ENCODE measurements at regions not wholly inside any gene's neighbourhood (a gene's known extent, or its start where the extent isn't known, plus 50 kb on each side); places are given as distances from the start of the nearest gene placed in this dataset.

GRCh38 chrX:20530406-20530921 lies 263.8 kb upstream of the RPS6KA3 start:
- Histone ChIP-seq H4K20me1 (ENCODE audit: low read length) (no peaks in the 10 kb centered on the region), H3K9ac (ENCODE audit: low read length) (no peak overlapping the region), H3K4me2 (ENCODE audit: low read length) (peak overlapping the region; percentile 85), H3F3A (ENCODE audit: low read length, unreplicated experiment) (no peaks in the 10 kb centered on the region), H2AFZ (ENCODE audit: low read length) (peak overlapping the region; percentile 80), H3K79me2 (ENCODE audit: low read length) (no peaks in the 10 kb centered on the region), H3K36me3 (ENCODE audit: low read depth, low read length) (no peaks in the 10 kb centered on the region), H3K4me1 (ENCODE audit: insufficient read depth, low read length) (peaks cover 39% of the 10 kb centered on the region), H3K9me2 (replicated peaks; ENCODE audit: low read length) (no peaks in the 10 kb centered on the region), H3K27ac (ENCODE audit: low read length) (no peak overlapping the region), H3K27me3 (ENCODE audit: low read length) (no peaks in the 10 kb centered on the region), H3K4me3 (ENCODE audit: low read length) (peak overlapping the region; percentile 66), H3K9me3 (ENCODE audit: low read length) (no peaks in the 10 kb centered on the region)
- ATAC-seq: peak; percentile 60
- peak; percentile 84 for TF ChIP-seq CTCF (conservative IDR thresholded peaks at IDR 0.05; ENCODE audit: low read depth, low read length)
- no peak for TF ChIP-seq EZH2phosphoT487 (IDR thresholded peaks at IDR 0.05; ENCODE audit: borderline replicate concordance, low read length)
- intact Hi-C loops (cut with micrococcal nuclease): loop anchor here (1.0 to 10.0 kb wide), 3 partner anchors 1195 to 1304 kb away; partner anchors contain the start of gene MBTPS2
- no TSS peak for BruUV-seq (replicated peaks)
- CTCF ChIA-PET: interaction anchor here (0.6 to 1.1 kb wide), 5 partner anchors 14 to 1023 kb away, joined by 3 to 9 read pairs (median 5); no protein-coding TSS in a partner anchor
- DNase-seq: peak; percentile 79
- POLR2A ChIA-PET (ENCODE audit: unreplicated experiment): interaction anchor here (0.5 to 0.7 kb wide), 2 partner anchors 10 to 263 kb away, joined by 3 to 11 read pairs; no protein-coding TSS in a partner anchor

GRCh38 chrX:20529711-20530110 lies 263.0 kb upstream of the RPS6KA3 start:
- Histone ChIP-seq H2AFZ (ENCODE audit: low read length) (peak overlapping the region; percentile 78), H3K9ac (ENCODE audit: low read length) (no peak overlapping the region), H3K4me1 (ENCODE audit: insufficient read depth, low read length) (peaks cover 39% of the 10 kb centered on the region), H3K79me2 (ENCODE audit: low read length) (no peaks in the 10 kb centered on the region), H4K20me1 (ENCODE audit: low read length) (no peaks in the 10 kb centered on the region), H3K4me2 (ENCODE audit: low read length) (peak overlapping the region; percentile 85), H3F3A (ENCODE audit: low read length, unreplicated experiment) (no peaks in the 10 kb centered on the region), H3K27ac (ENCODE audit: low read length) (no peak overlapping the region), H3K36me3 (ENCODE audit: low read depth, low read length) (no peaks in the 10 kb centered on the region), H3K9me2 (replicated peaks; ENCODE audit: low read length) (no peaks in the 10 kb centered on the region), H3K27me3 (ENCODE audit: low read length) (no peaks in the 10 kb centered on the region), H3K4me3 (ENCODE audit: low read length) (peak overlapping the region; percentile 11; the same call in 1 of the 2 replicates), H3K9me3 (ENCODE audit: low read length) (no peaks in the 10 kb centered on the region)
- intact Hi-C loops (cut with micrococcal nuclease): loop anchor here (1.0 to 10.0 kb wide), 5 partner anchors 845 to 1305 kb away; partner anchors contain the start of genes CNKSR2 and MBTPS2
- CTCF ChIA-PET: interaction anchor here (0.6 to 1.1 kb wide), 4 partner anchors 13 to 957 kb away, joined by 3 to 6 read pairs (median 4); no protein-coding TSS in a partner anchor
- no peak for DNase-seq
- ATAC-seq: no peak
- POLR2A ChIA-PET (ENCODE audit: unreplicated experiment): interaction anchor here (0.7 kb wide), 1 partner anchor 1255 kb away, joined by 3 read pairs; no protein-coding TSS in a partner anchor
- no TSS peak for BruUV-seq (replicated peaks)
- TF ChIP-seq CTCF (conservative IDR thresholded peaks at IDR 0.05; ENCODE audit: low read depth, low read length) (no peak), EZH2phosphoT487 (IDR thresholded peaks at IDR 0.05; ENCODE audit: borderline replicate concordance, low read length) (no peak)

- no peaks in the 10 kb centered on the region for H3K9me3 ChIP-seq (ENCODE audit: low read length)
- ChIA-PET POLR2A (ENCODE audit: unreplicated experiment) (interaction anchor here (0.7 kb wide), 1 partner anchor 1255 kb away, joined by 3 read pairs; no protein-coding TSS in a partner anchor), CTCF (interaction anchor here (0.6 to 1.1 kb wide), 2 partner anchors 13 to 1000 kb away, joined by 3 to 4 read pairs; no protein-coding TSS in a partner anchor)
- TF ChIP-seq EZH2phosphoT487 (IDR thresholded peaks at IDR 0.05; ENCODE audit: borderline replicate concordance, low read length) (no peak), CTCF (conservative IDR thresholded peaks at IDR 0.05; ENCODE audit: low read depth, low read length) (no peak), EZH2 (IDR thresholded peaks at IDR 0.05; ENCODE audit: low read length, unreplicated experiment) (no peak)
- H3K27ac ChIP-seq (ENCODE audit: low read length): no peak overlapping the region
- peak overlapping the region; percentile 78 for H2AFZ ChIP-seq (ENCODE audit: low read length)
- peak overlapping the region; percentile 11; the same call in 1 of the 2 replicates for H3K4me3 ChIP-seq (ENCODE audit: low read length)
- no peak overlapping the region for H3K9ac ChIP-seq (ENCODE audit: low read length)
- peak overlapping the region; percentile 85 for H3K4me2 ChIP-seq (ENCODE audit: low read length)
- no peaks in the 10 kb centered on the region for H3K36me3 ChIP-seq (ENCODE audit: low read depth, low read length)
- DNase-seq (no peak), ATAC-seq (no peak)
- no peaks in the 10 kb centered on the region for H3K79me2 ChIP-seq (ENCODE audit: low read length)
- intact Hi-C loops (cut with micrococcal nuclease): loop anchor here (5.0 to 10.0 kb wide), 2 partner anchors 846 to 953 kb away; partner anchors contain the start of gene CNKSR2
- BruUV-seq (replicated peaks): no TSS peak
- no peaks in the 10 kb centered on the region for H4K20me1 ChIP-seq (ENCODE audit: low read length)
- H3K4me1 ChIP-seq (ENCODE audit: insufficient read depth, low read length): peaks cover 39% of the 10 kb centered on the region
- no peaks in the 10 kb centered on the region for H3K27me3 ChIP-seq (ENCODE audit: low read length)
- no peaks in the 10 kb centered on the region for H3K9me2 ChIP-seq (replicated peaks; ENCODE audit: low read length)
- no peaks in the 10 kb centered on the region for H3F3A ChIP-seq (ENCODE audit: low read length, unreplicated experiment)
Observed at GRCh38 chrX:20529301-20529700, 262.6 kb upstream of the RPS6KA3 start.

Measured in PC-3 (cell line).